ENCODE measurements at regions not wholly inside any gene's neighbourhood (a gene's known extent, or its start where the extent isn't known, plus 50 kb on each side); places are given as distances from the start of the nearest gene placed in this dataset.
"Not testable (repeated sequence)": the region's sequence is repeated elsewhere in the genome, so short reads cannot be mapped to it uniquely, and the experiment has no call there.

DNA sequence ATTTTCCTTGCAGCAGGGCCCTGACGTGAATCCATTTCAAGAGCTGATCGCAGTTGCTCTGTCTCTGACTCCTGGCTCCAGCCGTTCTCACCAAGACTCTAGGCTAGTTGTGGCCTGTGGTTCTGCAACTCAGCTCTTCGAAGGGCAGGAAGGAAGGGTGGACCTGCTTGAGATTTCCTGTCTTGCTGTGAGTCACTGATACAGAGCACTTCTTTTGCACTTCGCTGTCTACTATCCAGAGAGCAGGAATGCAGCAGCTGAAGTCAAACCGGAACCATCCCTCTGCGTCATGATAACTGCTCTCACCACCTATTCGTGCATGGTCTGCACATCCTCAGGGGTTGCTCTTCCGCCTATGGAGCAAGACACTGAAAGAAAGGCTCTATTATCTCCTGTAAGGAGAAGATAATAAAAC is 59.7 kb downstream of the RAP2B start:
- peak; percentile 97 for DNase-seq

DNA sequence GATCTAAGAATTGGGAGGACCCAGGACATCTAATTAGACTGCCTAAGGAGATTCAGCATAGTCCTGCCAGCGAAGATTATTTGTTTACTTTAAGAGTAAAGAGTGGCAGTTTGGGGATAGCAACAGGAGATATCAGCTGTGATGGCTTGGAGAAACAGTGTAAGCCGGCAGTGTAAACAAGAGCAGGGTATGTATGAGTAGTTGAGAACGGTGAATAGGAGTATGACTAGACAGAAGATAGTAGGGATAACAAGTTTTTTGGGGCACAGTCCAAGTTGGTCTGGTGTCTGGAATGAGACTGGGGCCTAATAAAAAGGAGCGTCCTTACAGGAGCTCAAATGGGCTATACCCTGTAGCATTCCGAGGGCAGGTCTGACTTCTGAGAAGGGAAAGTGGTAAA is 64.9 kb downstream of the RAP2B start:
- DNase-seq: not testable (repeated sequence)

DNA sequence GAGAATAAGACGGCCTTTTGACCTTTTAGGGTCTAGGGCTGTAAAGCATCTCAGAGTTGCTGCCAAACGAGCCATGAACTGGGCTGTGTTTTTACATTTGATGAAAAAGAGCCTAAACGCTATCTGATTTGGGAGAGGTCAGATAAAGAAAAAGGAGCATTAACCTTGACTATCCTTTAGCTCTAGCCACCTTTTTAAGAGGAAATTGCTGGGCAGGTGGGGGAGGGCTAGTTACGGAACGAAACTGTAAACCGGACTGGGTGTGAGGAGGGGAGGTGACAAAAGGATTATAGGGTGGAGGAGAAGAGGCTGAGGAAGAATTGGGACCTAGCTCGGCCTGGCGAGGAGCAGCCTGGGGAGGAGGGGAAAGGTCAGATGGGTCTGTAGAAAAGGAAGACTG is 68.4 kb downstream of the RAP2B start:
- not testable (repeated sequence) for DNase-seq

DNA sequence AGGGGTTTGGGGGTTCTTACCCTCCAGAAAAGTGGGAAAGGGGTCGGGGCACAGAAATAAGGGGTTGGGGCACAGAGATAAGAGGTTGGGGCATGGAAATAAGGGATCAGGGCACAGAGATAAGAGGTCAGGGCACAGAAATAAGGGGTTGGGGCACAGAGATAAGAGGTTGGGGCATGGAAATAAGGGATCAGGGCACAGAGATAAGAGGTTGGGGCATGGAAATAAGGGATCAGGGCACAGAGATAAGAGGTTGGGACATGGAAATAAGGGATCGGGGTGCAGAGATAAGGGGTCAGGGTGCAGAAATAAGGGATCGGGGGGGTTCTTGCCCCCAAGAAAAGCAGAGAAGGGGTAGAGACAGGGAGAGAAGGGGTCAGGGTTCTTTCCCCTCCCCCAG is 69.2 kb downstream of the RAP2B start:
- not testable (repeated sequence) for DNase-seq

DNA sequence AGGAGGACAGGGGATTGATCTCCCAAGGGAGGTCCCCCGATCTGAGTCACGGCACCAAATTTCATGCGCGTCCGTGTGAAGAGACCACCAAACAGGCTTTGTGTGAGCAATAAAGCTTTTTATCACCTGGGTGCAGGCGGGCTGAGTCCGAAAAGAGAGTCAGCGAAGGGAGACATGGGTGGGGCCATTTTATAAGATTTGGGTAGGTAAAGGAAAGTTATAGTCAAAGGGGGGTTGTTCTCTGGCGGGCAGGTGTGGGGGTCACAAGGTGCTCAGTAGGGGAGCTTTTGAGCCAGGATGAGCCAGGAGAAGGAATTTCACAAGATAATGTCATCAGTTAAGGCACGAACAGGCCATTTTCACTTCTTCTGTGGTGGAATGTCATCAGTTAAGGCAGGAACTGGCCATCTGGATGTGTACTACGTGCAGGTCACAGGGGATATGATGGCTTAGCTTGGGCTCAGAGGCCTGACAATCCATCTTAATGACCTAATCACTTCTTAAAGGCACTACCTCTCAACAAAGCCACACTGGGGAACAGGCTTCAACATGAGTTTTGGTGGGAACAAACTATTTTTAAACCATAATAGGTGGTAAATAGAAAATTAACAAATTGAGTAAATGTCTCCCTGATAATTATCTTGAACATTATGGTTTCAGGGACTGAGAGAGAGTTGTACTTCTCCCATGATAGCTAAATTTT is 70.2 kb downstream of the RAP2B start:
- DNase-seq: peak; percentile 29

DNA sequence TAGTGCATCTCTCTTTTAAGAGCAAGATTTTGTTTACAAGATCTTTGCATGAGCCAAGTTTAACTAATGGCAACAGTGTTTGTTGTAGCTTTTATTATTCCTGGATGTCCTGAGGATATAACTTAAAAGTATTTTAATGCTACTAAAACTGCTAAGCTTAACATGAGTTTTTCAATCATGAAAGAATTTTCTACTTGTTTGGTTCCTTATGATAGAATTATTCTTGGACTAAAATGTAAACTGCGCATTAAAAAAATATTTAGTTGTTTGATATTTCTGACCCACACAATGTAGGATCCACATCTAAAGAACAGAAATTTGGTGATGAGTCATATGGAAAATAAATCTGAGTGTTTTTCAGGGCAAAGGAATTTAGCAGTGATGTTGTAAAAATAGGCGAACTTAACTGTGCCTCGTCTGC is 70.8 kb downstream of the RAP2B start:
- DNase-seq: peak; percentile 83

DNA sequence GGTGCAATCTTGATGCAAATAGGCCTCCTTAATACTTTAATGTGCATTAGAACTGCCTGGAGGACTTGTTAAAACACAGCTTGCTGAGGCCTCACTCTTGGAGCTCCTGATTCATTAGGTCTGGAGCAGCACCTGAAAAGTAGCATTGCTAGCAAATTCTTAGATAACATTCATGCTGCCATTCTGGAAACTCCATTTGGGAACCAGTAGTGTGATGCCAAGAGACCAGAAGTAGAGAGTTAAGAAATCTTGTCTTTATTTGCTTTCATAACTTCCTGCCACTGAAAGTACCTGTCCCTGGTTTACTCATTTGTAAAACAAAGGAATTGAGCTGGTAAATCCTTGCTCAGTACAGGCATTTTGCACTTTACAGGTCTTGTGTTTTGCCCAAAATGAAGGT is 72.0 kb downstream of the RAP2B start:
- no peak for DNase-seq

DNA sequence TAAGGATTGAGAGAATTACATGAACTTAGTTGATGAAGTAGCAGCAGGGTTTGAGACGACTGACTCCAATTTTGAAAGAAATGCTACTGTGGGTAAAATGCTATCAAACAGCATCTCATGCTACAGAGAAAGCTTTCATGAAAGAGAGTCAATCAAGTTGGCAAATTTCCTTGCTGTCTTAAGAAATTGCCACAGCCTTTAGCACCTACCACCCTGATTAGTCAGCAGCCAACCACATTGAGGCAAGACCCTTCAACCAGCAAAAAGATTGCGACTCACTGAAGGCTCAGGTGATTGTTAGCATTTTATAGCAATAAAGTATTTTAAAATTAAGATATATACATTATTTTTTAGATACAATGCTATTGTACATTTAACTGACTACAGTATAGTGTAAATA is 80.9 kb downstream of the RAP2B start:
- DNase-seq: peak; percentile 35

DNA sequence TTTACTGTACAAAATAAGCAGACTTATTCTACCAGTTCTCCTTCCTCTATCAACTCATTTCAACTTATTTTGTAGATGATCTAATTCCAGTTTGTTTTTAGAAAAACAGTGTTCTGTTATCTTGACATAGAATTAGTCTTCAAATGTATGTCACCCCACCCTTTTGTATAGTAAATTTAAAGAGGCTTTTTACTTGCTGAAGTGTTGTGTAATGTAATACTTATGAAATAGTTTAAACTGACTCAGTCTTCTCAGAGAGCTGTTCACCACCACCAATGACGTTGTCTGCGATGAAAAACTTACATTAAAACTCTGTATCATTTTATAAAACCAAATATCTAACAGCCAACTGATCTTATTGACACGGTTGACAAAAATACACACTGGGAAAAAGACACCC is 82.9 kb downstream of the RAP2B start:
- DNase-seq: peak; percentile 50

DNA sequence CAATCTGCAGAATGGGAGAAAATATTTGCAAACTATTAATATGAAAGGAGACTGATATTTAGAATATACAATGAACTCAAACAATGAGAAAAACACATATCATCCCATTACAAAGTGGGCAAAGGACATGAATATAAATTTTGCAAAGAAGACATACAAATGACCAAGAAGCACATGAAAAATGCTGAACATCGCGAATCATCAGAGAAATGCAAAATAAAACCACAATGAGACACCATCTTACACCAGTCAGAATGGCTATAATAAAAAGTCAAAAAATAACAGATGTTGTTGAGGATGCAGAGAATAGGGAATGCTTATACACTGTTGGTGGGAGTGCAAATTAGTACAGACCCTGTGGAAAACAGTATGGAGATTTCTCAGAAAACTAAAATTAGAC is 83.6 kb downstream of the RAP2B start:
- peak; percentile 63 for DNase-seq

DNA sequence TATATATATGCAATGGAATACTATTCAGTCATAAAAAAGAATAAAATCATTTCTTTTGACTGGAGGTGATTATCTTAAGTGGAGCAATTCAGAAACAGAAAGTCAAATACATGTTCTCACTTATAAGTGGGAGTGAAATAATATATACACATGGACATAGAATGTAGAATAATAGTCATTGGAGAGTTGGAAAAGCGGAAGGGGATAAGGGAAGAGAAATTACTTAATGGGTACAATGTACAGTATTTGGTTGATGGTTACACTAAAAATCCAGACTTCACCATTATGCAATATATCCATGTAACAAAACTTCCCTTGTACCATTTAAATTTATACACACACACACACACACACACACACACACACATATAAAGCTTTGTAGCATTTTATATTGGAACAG is 84.3 kb downstream of the RAP2B start:
- no peak for DNase-seq

DNA sequence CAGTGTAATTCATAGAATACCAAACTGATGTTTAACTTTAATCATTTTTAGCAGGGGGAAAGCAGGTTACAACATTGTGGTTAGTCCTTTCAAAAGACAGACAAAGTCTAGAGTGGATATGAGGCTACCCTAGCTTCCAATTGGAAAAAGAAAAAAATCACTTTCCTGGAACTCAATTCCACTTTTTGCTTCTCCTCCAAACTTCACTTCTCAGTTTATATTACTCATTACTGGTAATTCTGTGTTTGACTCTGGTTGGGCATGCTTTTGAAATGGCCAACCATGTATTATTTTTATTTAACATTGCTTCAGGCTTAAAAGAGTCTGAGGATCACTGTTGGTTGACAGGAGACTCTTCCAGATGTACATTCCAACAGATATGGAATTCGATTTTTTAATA is 84.8 kb downstream of the RAP2B start:
- DNase-seq: peak; percentile 89

DNA sequence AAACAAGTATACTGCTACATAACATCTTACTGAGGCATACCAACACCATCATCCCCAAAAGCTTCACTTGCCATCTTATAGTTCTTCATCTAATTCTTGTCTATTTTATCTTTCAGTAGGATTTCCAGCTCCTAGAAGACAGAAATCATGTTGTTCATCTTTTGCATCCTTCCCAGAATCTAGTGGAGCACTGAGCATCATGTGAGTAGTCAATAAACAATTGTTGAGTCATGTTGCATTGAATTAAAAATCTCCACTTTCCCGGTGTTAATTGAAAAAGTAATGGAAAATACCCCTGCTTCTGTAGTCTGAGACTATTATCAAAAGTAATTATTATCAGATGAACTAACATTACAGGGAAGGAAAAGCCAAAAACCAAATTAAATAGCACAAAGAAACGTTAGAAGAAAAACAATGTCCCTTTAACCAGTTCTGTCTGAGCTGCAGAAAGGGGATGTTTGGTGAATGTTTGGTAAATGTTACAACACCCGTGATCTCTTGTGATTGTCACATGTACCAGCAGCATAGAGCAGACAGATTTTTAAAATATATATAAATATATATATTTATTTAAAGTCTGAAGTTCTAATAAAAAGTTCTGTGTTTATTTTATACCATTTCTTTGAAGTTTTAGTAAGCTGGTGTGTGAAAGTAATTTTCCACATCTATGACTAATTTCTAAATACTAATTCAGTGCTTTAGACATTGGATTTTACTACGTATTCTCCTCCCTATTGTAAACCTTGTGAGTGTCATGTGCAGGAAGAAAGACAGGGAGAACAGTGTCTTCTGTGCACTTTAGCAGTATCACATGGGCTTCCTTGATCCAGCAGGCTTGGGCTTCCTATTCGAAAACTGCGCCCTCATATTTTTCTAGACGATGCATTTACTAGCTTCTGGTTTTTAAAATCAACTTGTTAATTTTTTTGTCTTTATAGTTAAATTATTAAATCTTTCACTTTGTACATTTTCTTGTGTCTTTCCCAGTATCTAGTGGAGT is 85.6 kb downstream of the RAP2B start:
- no peak for DNase-seq

DNA sequence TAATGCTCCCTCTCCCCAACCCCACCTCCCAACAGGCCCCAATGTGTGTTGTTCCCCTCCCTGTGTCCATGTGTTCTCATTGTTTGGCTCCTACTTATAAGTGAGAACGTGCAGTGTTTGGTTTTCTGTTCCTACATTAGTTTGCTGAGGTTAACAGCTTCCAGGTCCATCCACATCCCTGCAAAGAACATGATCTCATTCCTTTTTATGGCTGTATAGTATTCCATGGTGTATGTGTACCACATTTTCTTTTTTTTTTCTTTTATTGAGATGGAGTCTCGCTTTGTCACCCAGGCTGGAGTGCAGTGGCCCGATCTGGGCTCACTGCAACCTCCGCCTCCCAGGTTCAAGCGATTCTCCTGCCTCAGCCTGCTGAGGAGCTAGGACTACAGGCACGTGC is 86.8 kb downstream of the RAP2B start:
- not testable (repeated sequence) for DNase-seq

DNA sequence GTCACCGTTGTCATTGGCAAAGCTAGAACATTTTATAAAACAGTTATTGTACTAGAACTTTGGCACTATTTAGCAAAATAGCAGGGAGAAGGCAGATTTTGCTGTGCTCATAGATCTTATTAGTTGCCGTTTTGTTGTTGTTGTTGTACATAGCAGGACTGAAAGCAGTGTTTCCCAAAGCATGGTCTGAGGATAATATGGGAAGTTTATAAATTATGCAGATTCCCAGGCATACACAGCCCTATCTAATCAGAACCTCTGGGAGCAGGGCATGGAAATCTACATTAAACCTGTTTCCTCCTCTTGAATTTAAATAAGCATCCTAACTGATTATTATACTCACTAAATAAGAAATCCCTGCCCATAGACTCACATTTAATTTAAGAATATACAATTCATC is 87.9 kb downstream of the RAP2B start:
- DNase-seq: no peak

DNA sequence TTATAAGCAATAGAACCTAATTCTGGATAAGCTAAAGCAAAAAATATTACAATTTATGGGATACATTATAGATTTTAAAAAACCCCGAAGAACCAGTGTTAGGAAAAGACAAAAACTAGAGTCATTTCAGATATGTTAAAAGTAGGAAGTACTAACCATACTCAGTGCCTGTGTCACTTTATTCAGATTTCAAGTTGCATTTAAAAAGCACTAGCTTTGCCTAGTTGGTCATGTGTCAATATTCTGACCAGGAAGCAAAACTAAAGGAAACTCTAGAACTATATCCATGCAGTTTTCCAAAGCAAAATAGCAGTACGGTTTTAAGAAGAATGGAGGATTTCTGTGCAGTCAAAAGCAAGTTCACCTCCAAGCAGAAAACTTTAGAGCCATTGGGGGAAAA is 88.4 kb downstream of the RAP2B start:
- no peak for DNase-seq

DNA sequence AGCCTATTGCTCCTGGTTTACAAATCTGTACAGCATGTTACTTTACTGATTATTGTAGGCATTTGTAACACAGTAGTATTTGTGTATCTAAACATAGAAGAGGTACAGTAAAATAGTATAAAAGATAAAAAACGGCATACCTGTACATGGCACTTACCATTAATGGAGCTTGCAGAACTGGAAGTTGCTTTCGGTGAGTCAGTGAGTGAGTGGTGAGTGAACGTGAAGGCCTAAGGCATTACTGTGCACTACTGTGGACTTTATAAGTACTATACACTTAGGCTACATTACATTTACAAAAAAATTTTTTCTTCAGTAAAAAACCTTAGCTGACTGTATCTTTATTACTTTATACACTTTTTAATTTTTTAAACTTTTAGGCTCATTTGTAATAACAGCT is 90.9 kb downstream of the RAP2B start:
- peak; percentile 50 for DNase-seq

DNA sequence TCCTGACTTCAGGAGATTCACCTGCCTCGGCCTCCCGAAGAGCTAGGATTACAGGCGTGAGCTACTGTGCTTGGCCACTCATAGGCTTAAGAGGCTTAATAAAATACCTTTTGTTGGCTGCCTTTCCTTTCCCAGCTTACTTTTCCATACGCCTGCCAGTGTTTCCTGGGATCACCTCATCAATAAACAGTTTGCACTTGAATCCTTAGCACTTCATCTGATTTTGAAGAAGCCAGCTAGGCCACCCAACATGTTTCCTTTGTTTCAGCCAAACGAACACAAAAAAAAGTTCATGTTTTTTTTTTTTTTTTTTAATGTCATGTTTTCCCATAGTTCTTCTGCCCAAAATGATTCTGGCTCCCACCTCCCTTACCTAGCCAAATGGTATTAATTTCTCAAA is 92.3 kb downstream of the RAP2B start:
- no peak for DNase-seq

DNA sequence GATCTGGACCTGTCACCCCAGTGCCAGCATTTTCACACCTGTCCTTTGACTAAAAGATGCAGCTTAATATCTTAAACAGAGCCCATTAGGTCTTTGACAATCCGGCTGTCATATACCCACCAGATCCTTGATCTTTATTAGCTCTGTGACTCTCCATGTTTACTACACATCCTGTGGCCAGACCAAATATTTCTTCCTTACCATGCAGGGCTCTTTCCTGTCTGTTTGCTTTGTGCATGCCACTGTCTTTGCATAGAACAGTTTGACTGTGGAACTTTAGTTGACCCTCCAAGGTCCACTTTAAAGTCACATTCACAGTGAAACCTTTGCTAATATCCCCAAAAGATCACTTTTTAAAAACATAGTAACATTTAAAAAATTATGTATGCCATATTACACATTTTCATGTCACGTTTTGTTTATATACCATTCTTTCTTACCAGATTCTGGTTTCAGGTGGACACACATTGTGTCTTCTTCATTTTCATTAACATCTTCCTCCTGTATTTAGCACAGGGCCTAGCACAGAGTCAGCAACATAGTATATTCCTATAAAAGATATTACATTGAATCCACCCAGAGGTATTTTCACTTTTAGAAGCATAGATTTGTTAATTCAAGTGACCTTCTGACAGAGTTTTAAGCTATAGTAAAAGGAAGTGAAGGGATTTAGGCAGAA is 95.8 kb downstream of the RAP2B start:
- no peak for DNase-seq

DNA sequence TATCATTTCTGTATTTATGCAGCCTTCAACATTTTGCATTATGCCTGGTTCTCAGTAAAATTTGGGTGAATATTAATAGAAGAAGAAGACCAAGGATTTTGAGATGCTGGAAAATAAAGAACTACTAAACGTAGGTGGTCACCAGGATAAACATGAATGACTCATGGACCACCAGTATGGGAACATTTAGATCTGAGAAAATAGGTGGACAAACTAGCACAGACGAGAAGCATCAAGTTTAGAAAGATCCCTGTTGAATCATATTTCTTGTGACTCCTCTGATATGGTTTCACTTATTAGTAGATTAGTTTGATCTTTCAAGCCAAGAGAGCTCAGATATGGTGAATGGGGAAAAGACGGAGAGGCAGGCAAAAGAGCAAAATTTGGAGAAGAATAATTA is 97.9 kb downstream of the RAP2B start:
- DNase-seq: no peak

DNA sequence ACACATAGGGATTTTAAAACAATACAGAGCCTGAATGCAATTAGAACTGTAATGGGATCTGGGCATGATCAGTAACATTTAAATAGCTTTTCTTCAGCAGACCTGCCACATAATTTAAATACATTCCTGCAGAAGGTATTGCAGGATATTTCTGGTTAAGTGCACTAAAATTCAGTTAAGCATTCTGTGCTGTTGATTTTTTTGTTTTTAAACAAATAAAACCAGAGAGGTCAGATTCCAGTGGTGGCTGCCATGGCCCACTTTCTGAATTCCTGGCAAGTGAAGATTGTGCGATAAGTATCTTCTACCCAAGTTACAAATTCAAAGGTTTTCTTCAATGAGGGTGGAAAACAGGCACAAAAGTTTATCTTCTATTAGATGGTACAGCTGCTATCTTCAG is 98.7 kb downstream of the RAP2B start:
- no peak for DNase-seq

DNA sequence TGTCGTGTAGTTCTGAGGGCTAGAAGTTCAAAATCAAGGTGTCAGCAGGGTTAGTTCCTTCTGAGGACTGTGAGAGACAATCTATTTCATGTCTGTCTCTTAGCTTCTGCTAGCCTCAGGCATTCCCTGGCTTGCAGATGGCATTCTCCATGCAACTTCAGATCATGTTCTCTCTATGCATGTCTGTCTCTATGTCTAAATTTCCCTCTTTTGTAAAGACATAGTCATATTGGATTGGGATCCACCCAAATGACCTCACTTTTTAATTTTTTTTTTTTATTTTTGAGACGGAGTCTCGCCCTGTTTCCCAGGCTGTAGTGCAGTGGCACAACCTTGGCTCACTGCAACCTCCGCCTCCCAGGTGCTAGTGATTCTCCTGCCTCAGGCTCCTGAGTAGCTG is 104.6 kb downstream of the RAP2B start:
- DNase-seq: no peak

DNA sequence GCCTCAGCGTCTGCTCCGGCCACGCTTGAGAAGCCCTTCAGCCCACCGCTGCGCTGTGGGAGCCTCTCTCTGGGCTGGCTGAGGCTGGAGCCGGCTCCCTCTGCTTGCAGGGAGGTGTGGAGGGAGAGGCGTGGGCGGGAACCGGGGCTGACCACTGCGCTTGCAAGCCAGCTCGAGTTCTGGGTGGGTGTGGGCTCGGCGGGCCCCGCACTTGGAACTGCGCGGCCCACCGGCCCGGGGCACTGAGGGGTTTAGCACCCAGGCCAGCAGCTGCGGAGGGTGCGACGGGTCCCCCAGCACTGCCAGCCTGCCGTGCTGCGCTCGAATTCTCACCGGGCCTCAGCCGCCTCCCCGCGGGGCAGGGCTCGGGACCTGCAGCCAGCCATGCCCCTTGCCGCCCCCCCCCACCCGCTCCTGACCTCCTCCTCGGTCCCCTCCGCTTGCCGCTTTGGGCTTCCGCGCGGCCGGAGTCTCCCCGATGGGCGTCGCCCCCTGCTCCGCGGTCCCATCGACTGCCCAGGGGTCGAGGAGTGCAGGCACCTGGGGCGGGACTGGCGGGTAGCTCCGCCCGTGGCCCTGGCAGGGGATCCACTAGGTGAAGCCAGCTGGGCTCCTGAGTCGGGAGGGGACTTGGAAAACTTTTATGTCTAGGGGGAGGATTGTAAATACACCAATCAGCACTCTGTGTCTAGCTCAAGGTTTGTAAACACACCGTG is 106.7 kb downstream of the RAP2B start:
- DNase-seq: no peak
